NT2/D1 (cell line): ENCODE measurements at regions not wholly inside any gene's neighbourhood (a gene's known extent, or its start where the extent isn't known, plus 50 kb on each side); places are given as distances from the start of the nearest gene placed in this dataset.

Source experiments
- SUZ12 ChIP-seq: IDR thresholded peaks from 2 replicates; pipeline ENCODE4 v1.6.1; 2011; ENCODE audit not compliant: insufficient read length, insufficient read depth; ENCODE audit errors: extremely low read depth
- YY1 ChIP-seq: IDR thresholded peaks from 2 replicates; pipeline ENCODE4 v1.6.1; 2011; ENCODE audit not compliant: insufficient read length, insufficient read depth
- ZNF274 ChIP-seq: IDR thresholded peaks from 2 replicates; pipeline ENCODE4 v1.6.1; 2011; ENCODE audit warnings: mild to moderate bottlenecking, low read depth, low read length

DNA sequence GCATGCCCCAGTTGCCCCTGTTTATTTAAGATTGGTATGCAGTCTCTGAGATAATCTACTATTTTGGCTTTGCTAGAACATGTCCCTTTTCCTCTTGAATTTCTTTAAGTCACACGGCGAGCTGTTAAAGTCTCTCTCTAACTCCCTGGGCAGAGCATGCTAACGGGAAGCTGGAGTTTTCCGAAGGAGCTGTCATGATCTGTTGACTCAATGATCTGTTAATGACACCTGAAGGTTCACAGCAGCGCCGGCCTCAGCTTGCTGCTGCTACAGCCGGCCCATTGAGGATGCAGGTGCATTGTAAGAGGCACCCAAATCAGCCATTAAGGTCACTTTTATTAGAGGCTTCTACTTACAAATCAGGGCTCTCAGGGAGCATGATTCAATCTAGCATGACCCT lies 1203.4 kb downstream of the MAT2B start:
- TF ChIP-seq ZNF274 (no peak), SUZ12 (no peak), YY1 (no peak)
